ENCODE measurements at regions not wholly inside any gene's neighbourhood (a gene's known extent, or its start where the extent isn't known, plus 50 kb on each side); places are given as distances from the start of the nearest gene placed in this dataset.

DNA sequence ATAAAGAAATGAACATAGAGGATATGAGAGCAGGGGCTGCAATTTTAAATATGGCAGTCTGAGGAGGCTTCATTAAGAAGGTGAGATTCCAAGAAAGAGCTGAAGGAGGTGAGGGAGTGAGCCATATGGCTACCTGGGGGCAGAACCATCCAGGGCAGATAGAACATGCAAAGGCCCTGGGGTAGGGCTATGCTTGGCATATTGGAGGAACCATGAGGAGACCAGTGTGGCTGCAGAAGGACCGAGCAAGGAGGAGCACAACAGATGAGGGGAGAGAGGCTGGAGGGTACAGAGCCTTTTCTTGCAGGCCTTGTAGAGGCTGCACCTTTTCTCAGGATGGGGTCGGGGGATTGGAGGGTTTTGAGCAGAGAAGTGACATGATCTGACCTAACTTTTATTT is 69.5 kb upstream of the GATA6 start:
- H4K20me1 ChIP-seq (ENCODE audit: low read length): no peaks in the 10 kb centered on the region
- no peak overlapping the region for H3K4me3 ChIP-seq (ENCODE audit: low read length)
- no peaks in the 10 kb centered on the region for H3K4me1 ChIP-seq (ENCODE audit: insufficient read depth, low read length)
- H3K36me3 ChIP-seq (ENCODE audit: low read depth, low read length): no peaks in the 10 kb centered on the region
- no peak for TF ChIP-seq EZH2phosphoT487 (IDR thresholded peaks at IDR 0.05; ENCODE audit: borderline replicate concordance, low read length)
- no peak for TF ChIP-seq EZH2 (IDR thresholded peaks at IDR 0.05; ENCODE audit: low read length, unreplicated experiment)
- TF ChIP-seq, protein P1, sequence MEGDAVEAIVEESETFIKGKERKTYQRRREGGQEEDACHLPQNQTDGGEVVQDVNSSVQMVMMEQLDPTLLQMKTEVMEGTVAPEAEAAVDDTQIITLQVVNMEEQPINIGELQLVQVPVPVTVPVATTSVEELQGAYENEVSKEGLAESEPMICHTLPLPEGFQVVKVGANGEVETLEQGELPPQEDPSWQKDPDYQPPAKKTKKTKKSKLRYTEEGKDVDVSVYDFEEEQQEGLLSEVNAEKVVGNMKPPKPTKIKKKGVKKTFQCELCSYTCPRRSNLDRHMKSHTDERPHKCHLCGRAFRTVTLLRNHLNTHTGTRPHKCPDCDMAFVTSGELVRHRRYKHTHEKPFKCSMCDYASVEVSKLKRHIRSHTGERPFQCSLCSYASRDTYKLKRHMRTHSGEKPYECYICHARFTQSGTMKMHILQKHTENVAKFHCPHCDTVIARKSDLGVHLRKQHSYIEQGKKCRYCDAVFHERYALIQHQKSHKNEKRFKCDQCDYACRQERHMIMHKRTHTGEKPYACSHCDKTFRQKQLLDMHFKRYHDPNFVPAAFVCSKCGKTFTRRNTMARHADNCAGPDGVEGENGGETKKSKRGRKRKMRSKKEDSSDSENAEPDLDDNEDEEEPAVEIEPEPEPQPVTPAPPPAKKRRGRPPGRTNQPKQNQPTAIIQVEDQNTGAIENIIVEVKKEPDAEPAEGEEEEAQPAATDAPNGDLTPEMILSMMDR (conservative IDR thresholded peaks at IDR 0.05; ENCODE audit: low read depth, low read length): no peak
- DNase-seq (no peak), ATAC-seq (no peak)
- no peak overlapping the region for H3K9ac ChIP-seq (ENCODE audit: low read length)
- no TSS peak for BruUV-seq (replicated peaks)
- H3F3A ChIP-seq (ENCODE audit: low read length, unreplicated experiment): no peaks in the 10 kb centered on the region
- H3K9me3 ChIP-seq (ENCODE audit: low read length): no peaks in the 10 kb centered on the region
- no peak overlapping the region for H3K4me2 ChIP-seq (ENCODE audit: low read length)
- CTCF ChIA-PET: no interaction called here
- POLR2A ChIA-PET (ENCODE audit: unreplicated experiment): no interaction called here
- no peak overlapping the region for H2AFZ ChIP-seq (ENCODE audit: low read length)
- H3K27ac ChIP-seq (ENCODE audit: low read length): no peak overlapping the region
- intact Hi-C loops (cut with micrococcal nuclease): no loop called here
- no peaks in the 10 kb centered on the region for H3K27me3 ChIP-seq (ENCODE audit: low read length)
- H3K9me2 ChIP-seq (replicated peaks; ENCODE audit: low read length): no peaks in the 10 kb centered on the region
- H3K79me2 ChIP-seq (ENCODE audit: low read length): no peaks in the 10 kb centered on the region

DNA sequence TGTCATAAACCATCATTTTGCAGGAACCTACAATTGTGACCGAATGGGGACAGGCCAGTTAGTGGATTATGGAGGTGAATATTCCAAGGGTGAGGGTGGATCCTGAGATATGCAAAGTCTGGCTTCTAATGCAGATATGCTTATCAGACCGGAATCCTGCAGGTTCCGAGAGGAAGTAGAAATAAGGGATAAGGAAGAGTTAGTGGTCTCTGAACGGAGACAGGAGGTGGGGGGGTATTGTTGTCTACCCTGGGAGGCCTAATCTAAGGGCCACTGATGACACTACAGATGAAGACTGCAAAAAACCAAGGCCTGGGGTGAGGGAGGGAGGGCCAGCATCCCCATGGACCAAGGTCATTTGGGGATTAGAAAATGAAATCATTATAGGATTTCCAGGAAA is 67.7 kb upstream of the GATA6 start:
- ChIA-PET POLR2A (ENCODE audit: unreplicated experiment) (no interaction called here), CTCF (no interaction called here)
- H3K4me3 ChIP-seq (ENCODE audit: low read length): no peak overlapping the region
- DNase-seq (no peak), ATAC-seq (no peak)
- no peaks in the 10 kb centered on the region for H3K27me3 ChIP-seq (ENCODE audit: low read length)
- BruUV-seq (replicated peaks): no TSS peak
- H2AFZ ChIP-seq (ENCODE audit: low read length): no peak overlapping the region
- no peak overlapping the region for H3K27ac ChIP-seq (ENCODE audit: low read length)
- no peak overlapping the region for H3K9ac ChIP-seq (ENCODE audit: low read length)
- H3F3A ChIP-seq (ENCODE audit: low read length, unreplicated experiment): no peaks in the 10 kb centered on the region
- no peaks in the 10 kb centered on the region for H3K9me3 ChIP-seq (ENCODE audit: low read length)
- intact Hi-C loops (cut with micrococcal nuclease): no loop called here
- no peaks in the 10 kb centered on the region for H3K36me3 ChIP-seq (ENCODE audit: low read depth, low read length)
- TF ChIP-seq EZH2 (IDR thresholded peaks at IDR 0.05; ENCODE audit: low read length, unreplicated experiment) (no peak), EZH2phosphoT487 (IDR thresholded peaks at IDR 0.05; ENCODE audit: borderline replicate concordance, low read length) (no peak)
- TF ChIP-seq, protein P1 (conservative IDR thresholded peaks at IDR 0.05; ENCODE audit: low read depth, low read length): no peak
- H3K79me2 ChIP-seq (ENCODE audit: low read length): no peaks in the 10 kb centered on the region
- H3K4me2 ChIP-seq (ENCODE audit: low read length): no peak overlapping the region
- peaks cover 8% of the 10 kb centered on the region for H3K4me1 ChIP-seq (ENCODE audit: insufficient read depth, low read length)
- no peaks in the 10 kb centered on the region for H4K20me1 ChIP-seq (ENCODE audit: low read length)
- H3K9me2 ChIP-seq (replicated peaks; ENCODE audit: low read length): no peaks in the 10 kb centered on the region

DNA sequence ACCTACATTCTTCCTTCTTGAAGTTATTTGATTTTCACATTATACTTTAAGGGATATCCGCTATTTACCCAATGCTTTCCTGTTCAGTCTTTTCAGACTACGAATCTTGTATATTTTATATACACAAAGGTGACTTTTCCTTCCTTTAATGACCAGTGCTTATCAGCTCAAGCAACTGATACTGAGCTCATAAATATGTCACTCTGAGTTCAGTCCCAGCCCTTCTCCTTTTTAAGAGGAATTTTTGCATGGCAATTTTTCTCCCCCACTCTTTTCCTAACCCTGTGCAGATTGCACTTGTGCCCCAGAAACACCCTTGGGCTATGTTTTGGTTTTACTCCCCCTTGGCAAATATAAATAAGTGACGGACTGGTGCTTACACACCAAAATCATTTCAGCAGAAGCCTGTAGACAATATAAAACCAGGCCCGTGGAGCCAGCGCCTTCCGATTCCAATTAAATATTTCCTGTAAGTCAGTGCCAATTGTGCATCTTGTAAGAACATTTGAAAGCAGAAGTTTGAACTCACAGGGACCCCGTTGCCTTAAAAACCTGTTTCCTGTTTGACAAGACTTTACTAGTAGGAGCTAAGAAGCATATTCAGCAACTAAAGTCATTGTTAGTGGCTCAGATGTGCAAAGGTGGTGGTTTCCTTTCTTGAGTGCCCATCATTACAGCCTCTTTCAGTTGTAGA is 66.3 kb upstream of the GATA6 start:
- CTCF ChIA-PET: no interaction called here
- TF ChIP-seq, protein P1 (conservative IDR thresholded peaks at IDR 0.05; ENCODE audit: low read depth, low read length): no peak
- TF ChIP-seq EZH2 (IDR thresholded peaks at IDR 0.05; ENCODE audit: low read length, unreplicated experiment): no peak
- no peak for TF ChIP-seq EZH2phosphoT487 (IDR thresholded peaks at IDR 0.05; ENCODE audit: borderline replicate concordance, low read length)
- H4K20me1 ChIP-seq (ENCODE audit: low read length): no peaks in the 10 kb centered on the region

More for the DNA sequence above, 66.3 kb upstream of the GATA6 start:
- no peaks in the 10 kb centered on the region for H3K9me3 ChIP-seq (ENCODE audit: low read length)
- H3K27me3 ChIP-seq (ENCODE audit: low read length): no peaks in the 10 kb centered on the region
- POLR2A ChIA-PET (ENCODE audit: unreplicated experiment): no interaction called here
- BruUV-seq (replicated peaks): no TSS peak
- no peaks in the 10 kb centered on the region for H3K36me3 ChIP-seq (ENCODE audit: low read depth, low read length)
- H3K79me2 ChIP-seq (ENCODE audit: low read length): no peaks in the 10 kb centered on the region
- peaks cover 13% of the 10 kb centered on the region for H3K4me1 ChIP-seq (ENCODE audit: insufficient read depth, low read length)
- no peak overlapping the region for H3K4me2 ChIP-seq (ENCODE audit: low read length)
- no peak overlapping the region for H3K9ac ChIP-seq (ENCODE audit: low read length)
- no peaks in the 10 kb centered on the region for H3K9me2 ChIP-seq (replicated peaks; ENCODE audit: low read length)
- H3K27ac ChIP-seq (ENCODE audit: low read length): no peak overlapping the region
- H3K4me3 ChIP-seq (ENCODE audit: low read length): no peak overlapping the region
- intact Hi-C loops (cut with micrococcal nuclease): no loop called here
- no peaks in the 10 kb centered on the region for H3F3A ChIP-seq (ENCODE audit: low read length, unreplicated experiment)
- H2AFZ ChIP-seq (ENCODE audit: low read length): no peak overlapping the region
- ATAC-seq (no peak), DNase-seq (no peak)
